Lower lobe of right lung (tissue), 2 donors: ENCODE measurements at regions not wholly inside any gene's neighbourhood (a gene's known extent, or its start where the extent isn't known, plus 50 kb on each side); places are given as distances from the start of the nearest gene placed in this dataset.

Experiments used
- ATAC-seq, 2 donors: fragments of 200-7000 bp; cut with Tn5 transposase; one replicate each; pipeline ENCODE4 v1.9.1; 2020 to 2022; ENCODE audit warnings: mild to moderate bottlenecking in 2 of 2, moderate library complexity in 2 of 2
- DNase-seq: peaks from one replicate; pipeline ENCODE4 v3.0.0-alpha.2; 2020
- H3K27ac ChIP-seq: fragments of 200-600 bp; one replicate; pipeline ENCODE4 v1.8.0; 2022
- H3K27me3 ChIP-seq: fragments of 200-600 bp; one replicate; pipeline ENCODE4 v1.8.0; 2022; ENCODE audit warnings: low read depth
- H3K36me3 ChIP-seq: fragments of 200-600 bp; one replicate; pipeline ENCODE4 v1.8.0; 2022; ENCODE audit warnings: mild to moderate bottlenecking
- H3K4me1 ChIP-seq: fragments of 200-600 bp; one replicate; pipeline ENCODE4 v1.8.0; 2022
- H3K4me3 ChIP-seq: fragments of 200-600 bp; one replicate; pipeline ENCODE4 v1.8.0; 2022; ENCODE audit warnings: mild to moderate bottlenecking
- H3K9me3 ChIP-seq: fragments of 200-600 bp; one replicate; pipeline ENCODE4 v1.8.0; 2022
- CTCF ChIP-seq: fragments of 200-600 bp; IDR thresholded peaks from one replicate; pipeline ENCODE4 v1.8.0; 2022; ENCODE audit warnings: antibody characterized with exemption, mild to moderate bottlenecking
- intact Hi-C: fragments of 100-400 bp; cut with DNase I; formaldehyde crosslinking; loops from one replicate; pipeline ENCODE4 v1.11.0; 2022
- donor health status: DM: no; HTN: yes; CAD: no; lungs with severe emphysema.

GRCh38 chr4:122224348-122224747 lies 72.2 kb downstream of the BLTP1 start:
- H3K27ac ChIP-seq, result no peak overlapping the region
- H3K4me1 ChIP-seq, result no peaks in the 10 kb centered on the region
- intact Hi-C loops, result no loop called here
- peaks cover 71% of the 10 kb centered on the region for H3K36me3 ChIP-seq
- no peak for ATAC-seq
- no peak for TF ChIP-seq CTCF
- H3K9me3 ChIP-seq, result no peaks in the 10 kb centered on the region
- no peak for DNase-seq
- H3K27me3 ChIP-seq, result no peaks in the 10 kb centered on the region
- no peak overlapping the region for H3K4me3 ChIP-seq

- Histone ChIP-seq H3K4me3 (no peak overlapping the region), H3K4me1 (no peaks in the 10 kb centered on the region), H3K27me3 (no peaks in the 10 kb centered on the region), H3K9me3 (no peaks in the 10 kb centered on the region), H3K27ac (no peak overlapping the region), H3K36me3 (peaks cover 61% of the 10 kb centered on the region)
- ATAC-seq, result no peak
- DNase-seq, result no peak
- TF ChIP-seq CTCF, result no peak
- intact Hi-C loops, result no loop called here
Observed at GRCh38 chr4:122227202-122227601, 75.1 kb downstream of the BLTP1 start.

- no peaks in the 10 kb centered on the region for H3K27me3 ChIP-seq
- H3K4me3 ChIP-seq, result no peak overlapping the region
- no peak for TF ChIP-seq CTCF
- peaks cover 52% of the 10 kb centered on the region for H3K36me3 ChIP-seq
- intact Hi-C loops, result no loop called here
- no peak overlapping the region for H3K27ac ChIP-seq
- H3K4me1 ChIP-seq, result no peaks in the 10 kb centered on the region
- ATAC-seq, result no peak
- no peak for DNase-seq
- no peaks in the 10 kb centered on the region for H3K9me3 ChIP-seq
Observed at GRCh38 chr4:122229857-122230256, 77.7 kb downstream of the BLTP1 start.

GRCh38 chr4:122232633-122233032 lies 80.5 kb downstream of the BLTP1 start:
- no peak for TF ChIP-seq CTCF
- Histone ChIP-seq H3K27ac (no peak overlapping the region), H3K36me3 (peaks cover 45% of the 10 kb centered on the region)

GRCh38 chr4:122234686-122235085 lies 82.6 kb downstream of the BLTP1 start:
- Histone ChIP-seq H3K4me1 (no peaks in the 10 kb centered on the region), H3K27ac (no peak overlapping the region), H3K27me3 (no peaks in the 10 kb centered on the region), H3K9me3 (no peaks in the 10 kb centered on the region), H3K4me3 (no peak overlapping the region), H3K36me3 (peaks cover 48% of the 10 kb centered on the region)
- TF ChIP-seq CTCF, result no peak
- no peak for DNase-seq
- intact Hi-C loops, result no loop called here
- ATAC-seq, result no peak

More at GRCh38 chr4:122232633-122233032, 80.5 kb downstream of the BLTP1 start:
- Histone ChIP-seq H3K27me3 (no peaks in the 10 kb centered on the region), H3K4me3 (no peak overlapping the region), H3K9me3 (no peaks in the 10 kb centered on the region), H3K4me1 (no peaks in the 10 kb centered on the region)
- ATAC-seq, result no peak
- intact Hi-C loops, result no loop called here
- no peak for DNase-seq

- H3K27ac ChIP-seq, result no peak overlapping the region
- no peak overlapping the region for H3K4me3 ChIP-seq
- H3K27me3 ChIP-seq, result no peaks in the 10 kb centered on the region
- no peak for TF ChIP-seq CTCF
- intact Hi-C loops, result no loop called here
- peaks cover 70% of the 10 kb centered on the region for H3K36me3 ChIP-seq
- H3K9me3 ChIP-seq, result no peaks in the 10 kb centered on the region
- DNase-seq (no peak), ATAC-seq (no peak)
- H3K4me1 ChIP-seq, result no peaks in the 10 kb centered on the region
Observed at GRCh38 chr4:122243785-122244184, 91.7 kb downstream of the BLTP1 start.
